K562 (cell line): ENCODE measurements at regions not wholly inside any gene's neighbourhood (a gene's known extent, or its start where the extent isn't known, plus 50 kb on each side); places are given as distances from the start of the nearest gene placed in this dataset.

Source experiments
- ATAC-seq: fragments of 200-7000 bp; cut with Tn5 transposase; 3 replicates; pipeline ENCODE4 v1.9.1; 2020; ENCODE audit warnings: moderate library complexity
- BruUV-seq: library from RNA; stranded (reverse); fragments of 400-500 nt; replicated peaks from 2 replicates; lab custom pipeline; 2021; lab: Mats Ljungman, UMichigan
- CTCF ChIA-PET: fragments of 300-600 bp; formaldehyde crosslinking; extraction: SDS; loops from one replicate; lab custom pipeline; 2021; ENCODE audit warnings: low intra/inter-chr PET ratio; lab: Yijun Ruan, JAX
- POLR2A ChIA-PET: fragments of 300-600, 350-650 bp; sonication (Branson Sonifier 250); formaldehyde crosslinking; extraction: SDS; loops from one replicate; lab custom pipeline; 2021; ENCODE audit warnings: antibody characterized with exemption, inconsistent platforms; lab: Yijun Ruan, JAX
- DNase-seq, 4 experiments: peaks; one replicate each; pipeline versions ENCODE4 v3.0.0 to v3.0.0-alpha.2; 2011 to 2018; ENCODE audit warnings: low spot score in 3 of 4, mixed read lengths in 3 of 4; ENCODE audit errors: extremely low read depth in 1 of 4
- FAIRE-seq: peaks from 2 replicates; lab custom pipeline; 2011; peaks lifted over from hg19 to GRCh38; lab: Jason Lieb, UNC
- H2AFZ ChIP-seq: 2 replicates; pipeline ENCODE4 v1.6.0; 2011; ENCODE audit warnings: low read depth, low read length, control low read depth, inconsistent platforms
- H3K27ac ChIP-seq: fragments of 200-600 bp; 3 replicates; pipeline ENCODE4 v1.8.0; 2011; ENCODE audit warnings: low read depth, mild to moderate bottlenecking, control low read depth, inconsistent platforms, low read length, moderate library complexity, mixed read lengths; ENCODE audit errors: extremely low read depth
- H3K27me3 ChIP-seq, 2 experiments: fragments of 300-600 bp in 1 of 2; 2 replicates in 1 of 2; 3 replicates in 1 of 2; pipeline versions ENCODE4 v1.6.0 to v1.8.0; 2011; ENCODE audit warnings: inconsistent platforms in 2 of 2, low read length in 2 of 2, mild to moderate bottlenecking in 1 of 2, mixed read lengths in 1 of 2, moderate library complexity in 1 of 2; ENCODE audit not compliant: control insufficient read depth in 2 of 2, insufficient read depth in 2 of 2
- H3K36me3 ChIP-seq: fragments of 300-600 bp; 3 replicates; pipeline ENCODE4 v1.8.0; 2011; ENCODE audit warnings: mild to moderate bottlenecking, low read length, inconsistent platforms; ENCODE audit not compliant: control insufficient read depth, insufficient read depth
- H3K4me1 ChIP-seq, 2 experiments: fragments of 200-600 bp in 1 of 2; replicated peaks in 1 of 2; 2 replicates in 1 of 2; 3 replicates in 1 of 2; pipeline versions ENCODE4 v1.5.1 to v1.8.0; 2011; ENCODE audit warnings: inconsistent platforms in 2 of 2, low read length in 2 of 2, mild to moderate bottlenecking in 1 of 2, mixed read lengths in 1 of 2, moderate library complexity in 1 of 2; ENCODE audit not compliant: control insufficient read depth in 2 of 2, insufficient read depth in 2 of 2
- H3K4me2 ChIP-seq: 2 replicates; pipeline ENCODE4 v1.6.1; 2011; ENCODE audit warnings: low read length, control low read depth, inconsistent platforms, mixed read lengths; ENCODE audit not compliant: insufficient read depth
- H3K4me3 ChIP-seq: fragments of 200-600 bp; sonication (generic), shearing (Covaris generic); 2 replicates; pipeline ENCODE4 v1.5.1; 2016; ENCODE audit warnings: control low read depth, inconsistent platforms
- H3K79me2 ChIP-seq: fragments of 200-600 bp; 3 replicates; pipeline ENCODE4 v1.8.0; 2011; ENCODE audit warnings: low read length, inconsistent platforms; ENCODE audit not compliant: control insufficient read depth, insufficient read depth
- H3K9ac ChIP-seq, 2 experiments: 2 replicates each; pipeline versions ENCODE4 v1.6.0 to v1.6.1; 2011; ENCODE audit warnings: low read depth in 2 of 2, low read length in 2 of 2, control low read depth in 1 of 2, inconsistent platforms in 1 of 2, mild to moderate bottlenecking in 1 of 2, mixed read lengths in 1 of 2; ENCODE audit not compliant: insufficient read depth in 1 of 2
- H3K9me1 ChIP-seq: one replicate; pipeline ENCODE4 v1.6.0; 2011; ENCODE audit warnings: inconsistent platforms, mild to moderate bottlenecking, low read length, moderate library complexity; ENCODE audit not compliant: control insufficient read depth, insufficient read depth
- H3K9me3 ChIP-seq: replicated peaks from 2 replicates; pipeline ENCODE4 v1.5.1; 2011; ENCODE audit warnings: low read depth, low read length, inconsistent platforms; ENCODE audit not compliant: control insufficient read depth, insufficient read depth
- H4K20me1 ChIP-seq: replicated peaks from 2 replicates; pipeline ENCODE4 v1.6.1; 2011; ENCODE audit warnings: low read length, inconsistent platforms, mixed read lengths; ENCODE audit not compliant: control insufficient read depth, insufficient read depth
- CREM ChIP-seq: IDR thresholded peaks from 2 replicates; pipeline ENCODE4 v1.6.1; 2014; ENCODE audit warnings: antibody characterized with exemption, low read depth
- GTF3C2 ChIP-seq: IDR thresholded peaks from 3 replicates; pipeline ENCODE4 v1.6.1; 2011; ENCODE audit warnings: borderline replicate concordance, mild to moderate bottlenecking, moderate library complexity; ENCODE audit not compliant: insufficient read length; ENCODE audit errors: extremely low read depth
- HDAC1 ChIP-seq, 2 experiments: fragments of 450-650 bp; IDR thresholded peaks; 2 replicates each; pipeline ENCODE4 v1.6.1; 2016 to 2017; ENCODE audit warnings: inconsistent platforms in 1 of 2, mild to moderate bottlenecking in 1 of 2, moderate library complexity in 1 of 2
- IRF2 ChIP-seq: sonication (generic); formaldehyde crosslinking; IDR thresholded peaks from 2 replicates; pipeline ENCODE4 v1.8.1; 2022; ENCODE audit warnings: mild to moderate bottlenecking, missing genetic modification reagents
- IRF9 ChIP-seq: fragments of 450-650 bp; IDR thresholded peaks from 2 replicates; pipeline ENCODE4 v1.6.1; 2016; ENCODE audit warnings: missing biosample characterization, missing genetic modification characterization
- KAT2B ChIP-seq: IDR thresholded peaks from one replicate; pipeline ENCODE4 v1.6.1; 2012; ENCODE audit warnings: low read depth, mild to moderate bottlenecking, control low read depth, inconsistent platforms, low read length, moderate library complexity
- KDM5B ChIP-seq: fragments of 200-600 bp; sonication (generic); IDR thresholded peaks from 2 replicates; pipeline ENCODE4 v1.6.1; 2012; ENCODE audit warnings: low read depth, mild to moderate bottlenecking, moderate library complexity, low read length, control low read depth, inconsistent platforms; ENCODE audit not compliant: insufficient replicate concordance
- RBM39 ChIP-seq: fragments of 200-400 bp; formaldehyde crosslinking; optimal IDR thresholded peaks from 2 replicates; pipeline ENCODE3; 2018; ENCODE audit warnings: low read depth, low read length
- RFX5 ChIP-seq: IDR thresholded peaks from 2 replicates; pipeline ENCODE4 v1.6.1; 2011; ENCODE audit warnings: low read depth, mild to moderate bottlenecking, improper control_type of control experiment, low read length
- SIRT6 ChIP-seq: IDR thresholded peaks from one replicate; pipeline ENCODE4 v1.6.1; 2012; ENCODE audit warnings: low read depth, mild to moderate bottlenecking, control low read depth, inconsistent platforms, low read length, moderate library complexity
- ZNF175 ChIP-seq: fragments of 200-800 bp; sonication (Bioruptor generic); IDR thresholded peaks from 2 replicates; pipeline ENCODE4 v1.6.1; 2016; ENCODE audit warnings: low read depth, mild to moderate bottlenecking, missing genetic modification characterization, missing compliant biosample characterization
- ZNF217 ChIP-seq: sonication (generic); formaldehyde crosslinking; IDR thresholded peaks from 2 replicates; pipeline ENCODE4 v1.8.0; 2022; ENCODE audit warnings: mild to moderate bottlenecking, missing genetic modification reagents
- ZNF699 ChIP-seq: fragments of 250-450 bp; sonication (Bioruptor Pico); IDR thresholded peaks from 2 replicates; pipeline ENCODE4 v1.8.0; 2021; ENCODE audit warnings: mild to moderate bottlenecking, moderate library complexity; ENCODE audit not compliant: insufficient replicate concordance
- WGBS: fragments of 100-300 bp; shearing (Covaris generic); methylation state at CpG from one replicate; pipeline ENCODE4 v1.1.6; 2016; ENCODE audit warnings: low coverage, mixed read lengths; ENCODE audit not compliant: insufficient coverage; ENCODE audit errors: missing lambda C conversion rate; 5-methylcytosine and 5-hydroxymethylcytosine counted together
- in situ Hi-C: fragments of 300-500 bp; cut with MboI; formaldehyde crosslinking; loops from 4 replicates; pipeline ENCODE4 v1.15.0; 2018; ENCODE audit warnings: inconsistent platforms, mixed read lengths
- intact Hi-C: fragments of 100-400 bp; cut with micrococcal nuclease; formaldehyde crosslinking; loops from 2 replicates; pipeline ENCODE4 v1.14.2; 2022

- intact Hi-C loops, result no loop called here
- Histone ChIP-seq H3K27me3 (no peaks in the 10 kb centered on the region), H3K79me2 (no peaks in the 10 kb centered on the region), H2AFZ (no peak overlapping the region), H3K4me1 (no peaks in the 10 kb centered on the region), H3K9me1 (no peaks in the 10 kb centered on the region), H3K36me3 (no peaks in the 10 kb centered on the region), H3K9ac (no peak overlapping the region), H3K4me2 (no peak overlapping the region), H3K9me3 (no peaks in the 10 kb centered on the region), H4K20me1 (no peaks in the 10 kb centered on the region), H3K4me3 (no peak overlapping the region), H3K27ac (no peak overlapping the region)
- WGBS, result 0% methylated on average over 1 of the region's 1 CpG
- in situ Hi-C loops, result no loop called here
- no peak for ATAC-seq
- ChIA-PET POLR2A (no interaction called here), CTCF (no interaction called here)
- no TSS peak for BruUV-seq
- no peak for TF ChIP-seq CREM
- no peak for TF ChIP-seq ZNF175 (CRISPR knock-in tag)
- no peak for TF ChIP-seq IRF9 (tag)
- TF ChIP-seq GTF3C2, result no peak
- TF ChIP-seq KDM5B, result no peak
- TF ChIP-seq HDAC1 (IDR thresholded peaks at IDR 0.05), result no peak
- TF ChIP-seq IRF2 (CRISPR knock-in tag), result no peak
- TF ChIP-seq ZNF217, result no peak
- TF ChIP-seq RFX5, result no peak
- no peak for TF ChIP-seq SIRT6
- TF ChIP-seq ZNF699 (CRISPR knock-in tag), result no peak
- no peak for TF ChIP-seq RBM39
- no peak for TF ChIP-seq KAT2B
- DNase-seq, result no peak
- no peak for FAIRE-seq
These were observed 148.1 kb upstream of the SERPINE2 start for GRCh38 chr2:224187220-224187619.
